ENCODE measurements at regions not wholly inside any gene's neighbourhood (a gene's known extent, or its start where the extent isn't known, plus 50 kb on each side); places are given as distances from the start of the nearest gene placed in this dataset.

- no peak for TF ChIP-seq KDM1A (IDR thresholded peaks at IDR 0.05; ENCODE audit: borderline replicate concordance)
- TF ChIP-seq TCF12 (IDR thresholded peaks at IDR 0.05; ENCODE audit: low read depth, low read length): no peak
- TF ChIP-seq, protein P1, sequence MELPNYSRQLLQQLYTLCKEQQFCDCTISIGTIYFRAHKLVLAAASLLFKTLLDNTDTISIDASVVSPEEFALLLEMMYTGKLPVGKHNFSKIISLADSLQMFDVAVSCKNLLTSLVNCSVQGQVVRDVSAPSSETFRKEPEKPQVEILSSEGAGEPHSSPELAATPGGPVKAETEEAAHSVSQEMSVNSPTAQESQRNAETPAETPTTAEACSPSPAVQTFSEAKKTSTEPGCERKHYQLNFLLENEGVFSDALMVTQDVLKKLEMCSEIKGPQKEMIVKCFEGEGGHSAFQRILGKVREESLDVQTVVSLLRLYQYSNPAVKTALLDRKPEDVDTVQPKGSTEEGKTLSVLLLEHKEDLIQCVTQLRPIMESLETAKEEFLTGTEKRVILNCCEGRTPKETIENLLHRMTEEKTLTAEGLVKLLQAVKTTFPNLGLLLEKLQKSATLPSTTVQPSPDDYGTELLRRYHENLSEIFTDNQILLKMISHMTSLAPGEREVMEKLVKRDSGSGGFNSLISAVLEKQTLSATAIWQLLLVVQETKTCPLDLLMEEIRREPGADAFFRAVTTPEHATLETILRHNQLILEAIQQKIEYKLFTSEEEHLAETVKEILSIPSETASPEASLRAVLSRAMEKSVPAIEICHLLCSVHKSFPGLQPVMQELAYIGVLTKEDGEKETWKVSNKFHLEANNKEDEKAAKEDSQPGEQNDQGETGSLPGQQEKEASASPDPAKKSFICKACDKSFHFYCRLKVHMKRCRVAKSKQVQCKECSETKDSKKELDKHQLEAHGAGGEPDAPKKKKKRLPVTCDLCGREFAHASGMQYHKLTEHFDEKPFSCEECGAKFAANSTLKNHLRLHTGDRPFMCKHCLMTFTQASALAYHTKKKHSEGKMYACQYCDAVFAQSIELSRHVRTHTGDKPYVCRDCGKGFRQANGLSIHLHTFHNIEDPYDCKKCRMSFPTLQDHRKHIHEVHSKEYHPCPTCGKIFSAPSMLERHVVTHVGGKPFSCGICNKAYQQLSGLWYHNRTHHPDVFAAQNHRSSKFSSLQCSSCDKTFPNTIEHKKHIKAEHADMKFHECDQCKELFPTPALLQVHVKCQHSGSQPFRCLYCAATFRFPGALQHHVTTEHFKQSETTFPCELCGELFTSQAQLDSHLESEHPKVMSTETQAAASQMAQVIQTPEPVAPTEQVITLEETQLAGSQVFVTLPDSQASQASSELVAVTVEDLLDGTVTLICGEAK (IDR thresholded peaks at IDR 0.05; ENCODE audit: borderline replicate concordance): no peak
- TF ChIP-seq MYC (IDR thresholded peaks at IDR 0.05; ENCODE audit: insufficient read depth, insufficient read length, insufficient replicate concordance, low read length, severe bottlenecking): no peak
- no peak for TF ChIP-seq JUND (IDR thresholded peaks at IDR 0.05; ENCODE audit: low read depth, low read length)
- TF ChIP-seq LARP7 (IDR thresholded peaks at IDR 0.05): no peak
- TF ChIP-seq CEBPB (IDR thresholded peaks at IDR 0.05; ENCODE audit: borderline replicate concordance in 1 of 2, low read depth in 2 of 2, low read length in 2 of 2): no peak
- no peak for TF ChIP-seq STAT1 (conservative IDR thresholded peaks at IDR 0.05)
- TF ChIP-seq, protein P2, sequence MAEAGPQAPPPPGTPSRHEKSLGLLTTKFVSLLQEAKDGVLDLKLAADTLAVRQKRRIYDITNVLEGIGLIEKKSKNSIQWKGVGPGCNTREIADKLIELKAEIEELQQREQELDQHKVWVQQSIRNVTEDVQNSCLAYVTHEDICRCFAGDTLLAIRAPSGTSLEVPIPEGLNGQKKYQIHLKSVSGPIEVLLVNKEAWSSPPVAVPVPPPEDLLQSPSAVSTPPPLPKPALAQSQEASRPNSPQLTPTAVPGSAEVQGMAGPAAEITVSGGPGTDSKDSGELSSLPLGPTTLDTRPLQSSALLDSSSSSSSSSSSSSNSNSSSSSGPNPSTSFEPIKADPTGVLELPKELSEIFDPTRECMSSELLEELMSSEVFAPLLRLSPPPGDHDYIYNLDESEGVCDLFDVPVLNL (IDR thresholded peaks at IDR 0.05; ENCODE audit: low read depth, low read length): no peak
- TF ChIP-seq, protein P3, sequence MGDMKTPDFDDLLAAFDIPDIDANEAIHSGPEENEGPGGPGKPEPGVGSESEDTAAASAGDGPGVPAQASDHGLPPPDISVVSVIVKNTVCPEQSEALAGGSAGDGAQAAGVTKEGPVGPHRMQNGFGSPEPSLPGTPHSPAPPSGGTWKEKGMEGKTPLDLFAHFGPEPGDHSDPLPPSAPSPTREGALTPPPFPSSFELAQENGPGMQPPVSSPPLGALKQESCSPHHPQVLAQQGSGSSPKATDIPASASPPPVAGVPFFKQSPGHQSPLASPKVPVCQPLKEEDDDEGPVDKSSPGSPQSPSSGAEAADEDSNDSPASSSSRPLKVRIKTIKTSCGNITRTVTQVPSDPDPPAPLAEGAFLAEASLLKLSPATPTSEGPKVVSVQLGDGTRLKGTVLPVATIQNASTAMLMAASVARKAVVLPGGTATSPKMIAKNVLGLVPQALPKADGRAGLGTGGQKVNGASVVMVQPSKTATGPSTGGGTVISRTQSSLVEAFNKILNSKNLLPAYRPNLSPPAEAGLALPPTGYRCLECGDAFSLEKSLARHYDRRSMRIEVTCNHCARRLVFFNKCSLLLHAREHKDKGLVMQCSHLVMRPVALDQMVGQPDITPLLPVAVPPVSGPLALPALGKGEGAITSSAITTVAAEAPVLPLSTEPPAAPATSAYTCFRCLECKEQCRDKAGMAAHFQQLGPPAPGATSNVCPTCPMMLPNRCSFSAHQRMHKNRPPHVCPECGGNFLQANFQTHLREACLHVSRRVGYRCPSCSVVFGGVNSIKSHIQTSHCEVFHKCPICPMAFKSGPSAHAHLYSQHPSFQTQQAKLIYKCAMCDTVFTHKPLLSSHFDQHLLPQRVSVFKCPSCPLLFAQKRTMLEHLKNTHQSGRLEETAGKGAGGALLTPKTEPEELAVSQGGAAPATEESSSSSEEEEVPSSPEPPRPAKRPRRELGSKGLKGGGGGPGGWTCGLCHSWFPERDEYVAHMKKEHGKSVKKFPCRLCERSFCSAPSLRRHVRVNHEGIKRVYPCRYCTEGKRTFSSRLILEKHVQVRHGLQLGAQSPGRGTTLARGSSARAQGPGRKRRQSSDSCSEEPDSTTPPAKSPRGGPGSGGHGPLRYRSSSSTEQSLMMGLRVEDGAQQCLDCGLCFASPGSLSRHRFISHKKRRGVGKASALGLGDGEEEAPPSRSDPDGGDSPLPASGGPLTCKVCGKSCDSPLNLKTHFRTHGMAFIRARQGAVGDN (IDR thresholded peaks at IDR 0.05): no peak
- TF ChIP-seq, protein P4, sequence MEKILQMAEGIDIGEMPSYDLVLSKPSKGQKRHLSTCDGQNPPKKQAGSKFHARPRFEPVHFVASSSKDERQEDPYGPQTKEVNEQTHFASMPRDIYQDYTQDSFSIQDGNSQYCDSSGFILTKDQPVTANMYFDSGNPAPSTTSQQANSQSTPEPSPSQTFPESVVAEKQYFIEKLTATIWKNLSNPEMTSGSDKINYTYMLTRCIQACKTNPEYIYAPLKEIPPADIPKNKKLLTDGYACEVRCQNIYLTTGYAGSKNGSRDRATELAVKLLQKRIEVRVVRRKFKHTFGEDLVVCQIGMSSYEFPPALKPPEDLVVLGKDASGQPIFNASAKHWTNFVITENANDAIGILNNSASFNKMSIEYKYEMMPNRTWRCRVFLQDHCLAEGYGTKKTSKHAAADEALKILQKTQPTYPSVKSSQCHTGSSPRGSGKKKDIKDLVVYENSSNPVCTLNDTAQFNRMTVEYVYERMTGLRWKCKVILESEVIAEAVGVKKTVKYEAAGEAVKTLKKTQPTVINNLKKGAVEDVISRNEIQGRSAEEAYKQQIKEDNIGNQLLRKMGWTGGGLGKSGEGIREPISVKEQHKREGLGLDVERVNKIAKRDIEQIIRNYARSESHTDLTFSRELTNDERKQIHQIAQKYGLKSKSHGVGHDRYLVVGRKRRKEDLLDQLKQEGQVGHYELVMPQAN (conservative IDR thresholded peaks at IDR 0.05): no peak
- no peak for TF ChIP-seq SMAD1 (IDR thresholded peaks at IDR 0.05; ENCODE audit: low read depth, partially characterized antibody)
- TF ChIP-seq SREBF1 (IDR thresholded peaks at IDR 0.05; ENCODE audit: low read length): no peak
- no peak for TF ChIP-seq RELA (IDR thresholded peaks at IDR 0.05; ENCODE audit: borderline replicate concordance, partially characterized antibody)
- TF ChIP-seq WRNIP1 (IDR thresholded peaks at IDR 0.05; ENCODE audit: borderline replicate concordance, low read depth, low read length): no peak
- TF ChIP-seq SPI1 (IDR thresholded peaks at IDR 0.05; ENCODE audit: borderline replicate concordance, insufficient read depth, low read depth, low read length): peak; percentile 66; the same call in 1 of the 2 replicates
- TF ChIP-seq RCOR1 (conservative IDR thresholded peaks at IDR 0.05; ENCODE audit: low read depth, low read length): no peak
- no peak for TF ChIP-seq ETV6 (conservative IDR thresholded peaks at IDR 0.05 in 1 of 2, IDR thresholded peaks at IDR 0.05 in 1 of 2; ENCODE audit: borderline replicate concordance in 1 of 2, low read depth in 1 of 2)
- TF ChIP-seq TARDBP (IDR thresholded peaks at IDR 0.05; ENCODE audit: borderline replicate concordance): no peak
- no peak for TF ChIP-seq BRCA1 (IDR thresholded peaks at IDR 0.05; ENCODE audit: low read depth, low read length)
- TF ChIP-seq CBFB (IDR thresholded peaks at IDR 0.05; ENCODE audit: low read depth): no peak
Observed at GRCh38 chr2:82330155-82330554, 2025.6 kb upstream of the LRRTM1 start (continued).
